Loucy (cell line): ENCODE measurements at regions not wholly inside any gene's neighbourhood (a gene's known extent, or its start where the extent isn't known, plus 50 kb on each side); places are given as distances from the start of the nearest gene placed in this dataset.

ENCODE experiments used
- H2AFZ ChIP-seq: fragments of 200-600 bp; sonication (generic); 2 replicates; pipeline ENCODE4 v1.6.0; 2016; ENCODE audit warnings: antibody characterized with exemption, mild to moderate bottlenecking, low read length, moderate library complexity
- H3F3A ChIP-seq: fragments of 200-600 bp; 2 replicates; pipeline ENCODE4 v1.6.0; 2016; ENCODE audit warnings: antibody characterized with exemption, low read depth, mild to moderate bottlenecking
- H3K27me3 ChIP-seq: fragments of 200-600 bp; sonication (generic); 2 replicates; pipeline ENCODE4 v1.6.1; 2014; ENCODE audit warnings: low read length, mild to moderate bottlenecking; ENCODE audit not compliant: insufficient read depth, poor library complexity, severe bottlenecking
- H3K36me3 ChIP-seq: fragments of 200-600 bp; sonication (generic); 2 replicates; pipeline ENCODE4 v1.6.1; 2016; ENCODE audit warnings: low read length; ENCODE audit not compliant: insufficient read depth
- H3K4me1 ChIP-seq: fragments of 200-600 bp; sonication (generic); 2 replicates; pipeline ENCODE4 v1.5.1; 2014; ENCODE audit warnings: low read length, mild to moderate bottlenecking; ENCODE audit not compliant: insufficient read depth, poor library complexity, severe bottlenecking
- H3K4me2 ChIP-seq: fragments of 200-600 bp; sonication (generic); 2 replicates; pipeline ENCODE4 v1.6.0; 2014; ENCODE audit warnings: antibody characterized with exemption, low read length, low read depth, mild to moderate bottlenecking; ENCODE audit not compliant: poor library complexity, severe bottlenecking
- H3K4me3 ChIP-seq: fragments of 200-600 bp; sonication (generic); 2 replicates; pipeline ENCODE4 v1.5.1; 2014; ENCODE audit warnings: low read length, mild to moderate bottlenecking, mixed read lengths; ENCODE audit not compliant: poor library complexity, severe bottlenecking
- H3K79me2 ChIP-seq: fragments of 200-600 bp; sonication (generic); 2 replicates; pipeline ENCODE4 v1.6.1; 2014; ENCODE audit warnings: low read length; ENCODE audit not compliant: insufficient read depth
- H3K9ac ChIP-seq: fragments of 200-600 bp; sonication (generic); 2 replicates; pipeline ENCODE4 v1.6.0; 2014; ENCODE audit warnings: mild to moderate bottlenecking, low read depth, low read length, moderate library complexity; ENCODE audit not compliant: poor library complexity, severe bottlenecking
- H3K9me2 ChIP-seq: fragments of 200-600 bp; sonication (generic); replicated peaks from 2 replicates; pipeline ENCODE4 v1.6.1; 2016; ENCODE audit warnings: low read depth, low read length, mixed read lengths
- H3K9me3 ChIP-seq: fragments of 200-600 bp; sonication (generic); 2 replicates; pipeline ENCODE4 v1.6.1; 2014; ENCODE audit warnings: mild to moderate bottlenecking, antibody characterized with exemption, low read length, low read depth; ENCODE audit not compliant: insufficient read depth
- H4K20me1 ChIP-seq: fragments of 200-600 bp; sonication (generic); 2 replicates; pipeline ENCODE4 v1.6.0; 2014; ENCODE audit warnings: antibody characterized with exemption, low read length, mild to moderate bottlenecking; ENCODE audit not compliant: insufficient read depth, poor library complexity, severe bottlenecking
- CTCF ChIP-seq: fragments of 200-600 bp; sonication (generic); conservative IDR thresholded peaks from 2 replicates; pipeline ENCODE4 v1.5.1; 2014; ENCODE audit warnings: mild to moderate bottlenecking, antibody characterized with exemption, low read length
- EZH2phosphoT487 ChIP-seq: fragments of 200-600 bp; IDR thresholded peaks from 2 replicates; pipeline ENCODE4 v1.6.1; 2018; ENCODE audit warnings: antibody characterized with exemption, mild to moderate bottlenecking, moderate library complexity, borderline replicate concordance

- Histone ChIP-seq H3K36me3 (no peaks in the 10 kb centered on the region), H3K9me2 (no peaks in the 10 kb centered on the region), H3K79me2 (no peaks in the 10 kb centered on the region), H3K4me3 (no peak overlapping the region), H3K9ac (no peak overlapping the region), H4K20me1 (no peaks in the 10 kb centered on the region), H3K4me2 (no peak overlapping the region), H3K4me1 (no peaks in the 10 kb centered on the region), H3K27me3 (no peaks in the 10 kb centered on the region), H3K9me3 (no peaks in the 10 kb centered on the region), H2AFZ (no peak overlapping the region), H3F3A (no peaks in the 10 kb centered on the region)
- no peak for TF ChIP-seq CTCF
- no peak for TF ChIP-seq EZH2phosphoT487
Measured at GRCh38 chr6:87806635-87807034, 104.6 kb upstream of the AKIRIN2 start.

- Histone ChIP-seq H3K4me3 (no peak overlapping the region), H4K20me1 (no peaks in the 10 kb centered on the region), H2AFZ (peak overlapping the region; percentile 36; the same call in 1 of the 2 replicates), H3F3A (no peaks in the 10 kb centered on the region), H3K36me3 (no peaks in the 10 kb centered on the region), H3K9me3 (no peaks in the 10 kb centered on the region), H3K4me2 (no peak overlapping the region), H3K4me1 (no peaks in the 10 kb centered on the region), H3K9ac (no peak overlapping the region), H3K27me3 (no peaks in the 10 kb centered on the region), H3K9me2 (no peaks in the 10 kb centered on the region), H3K79me2 (no peaks in the 10 kb centered on the region)
- TF ChIP-seq EZH2phosphoT487 (no peak), CTCF (no peak)
Measured at GRCh38 chr6:87806099-87806498, 104.1 kb upstream of the AKIRIN2 start.

GRCh38 chr6:87803791-87804190 lies 101.8 kb upstream of the AKIRIN2 start:
- Histone ChIP-seq H3K36me3 (no peaks in the 10 kb centered on the region), H3K27me3 (no peaks in the 10 kb centered on the region), H3K4me3 (no peak overlapping the region), H3K9me2 (no peaks in the 10 kb centered on the region), H3F3A (no peaks in the 10 kb centered on the region), H3K4me1 (no peaks in the 10 kb centered on the region), H2AFZ (no peak overlapping the region), H4K20me1 (no peaks in the 10 kb centered on the region), H3K9me3 (no peaks in the 10 kb centered on the region), H3K9ac (no peak overlapping the region), H3K79me2 (no peaks in the 10 kb centered on the region), H3K4me2 (no peak overlapping the region)
- TF ChIP-seq CTCF (no peak), EZH2phosphoT487 (no peak)
